HG02981 (cell line): ENCODE measurements at regions not wholly inside any gene's neighbourhood (a gene's known extent, or its start where the extent isn't known, plus 50 kb on each side); places are given as distances from the start of the nearest gene placed in this dataset.
"Not testable (repeated sequence)": the region's sequence is repeated elsewhere in the genome, so short reads cannot be mapped to it uniquely, and the experiment has no call there.

Source experiments
- ATAC-seq: cut with Tn5 transposase; IDR thresholded peaks from one replicate; pipeline ENCODE4 v1.9.1; 2021; ENCODE audit warnings: mild to moderate bottlenecking, moderate library complexity; ENCODE audit not compliant: unreplicated experiment

- no peak for ATAC-seq
These were observed 109.1 kb downstream of the CRLF2 start for GRCh38 chrX:1103360-1103759.

- no peak for ATAC-seq
These were observed 109.7 kb downstream of the CRLF2 start for GRCh38 chrX:1102786-1103185.

- not testable (repeated sequence) for ATAC-seq
These were observed 110.2 kb downstream of the CRLF2 start for GRCh38 chrX:1102221-1102620.

GRCh38 chrX:1099146-1099770 is 113.2 kb downstream of the CRLF2 start:
- no peak for ATAC-seq

- ATAC-seq, result no peak
These were observed 115.1 kb downstream of the CRLF2 start for GRCh38 chrX:1097328-1097727.

GRCh38 chrX:1094566-1095333 is 117.7 kb downstream of the CRLF2 start:
- no peak for ATAC-seq

- no peak for ATAC-seq
These were observed 118.6 kb downstream of the CRLF2 start for GRCh38 chrX:1093586-1094421.

- ATAC-seq, result no peak
These were observed 119.3 kb downstream of the CRLF2 start for GRCh38 chrX:1093121-1093520.

GRCh38 chrX:1086444-1087409 is 125.7 kb downstream of the CRLF2 start:
- no peak for ATAC-seq

GRCh38 chrX:1085871-1086270 is 126.6 kb downstream of the CRLF2 start:
- ATAC-seq, result not testable (repeated sequence)

GRCh38 chrX:1084689-1085088 is 127.8 kb downstream of the CRLF2 start:
- ATAC-seq, result no peak

GRCh38 chrX:1076871-1077651 is 135.4 kb downstream of the CRLF2 start:
- no peak for ATAC-seq

GRCh38 chrX:1075741-1076140 is 136.7 kb downstream of the CRLF2 start:
- ATAC-seq, result no peak

- ATAC-seq, result no peak
These were observed 137.3 kb downstream of the CRLF2 start for GRCh38 chrX:1075156-1075555.

GRCh38 chrX:1074755-1075154 is 137.7 kb downstream of the CRLF2 start:
- no peak for ATAC-seq

- no peak for ATAC-seq
These were observed 138.3 kb downstream of the CRLF2 start for GRCh38 chrX:1074172-1074571.

- no peak for ATAC-seq
These were observed 139.6 kb downstream of the CRLF2 start for GRCh38 chrX:1072637-1073377.

- no peak for ATAC-seq
These were observed 141.1 kb downstream of the CRLF2 start for GRCh38 chrX:1071351-1071750.

- no peak for ATAC-seq
These were observed 150.1 kb downstream of the CRLF2 start for GRCh38 chrX:1062351-1062750.
